ENCODE measurements at regions not wholly inside any gene's neighbourhood (a gene's known extent, or its start where the extent isn't known, plus 50 kb on each side); places are given as distances from the start of the nearest gene placed in this dataset.

DNA sequence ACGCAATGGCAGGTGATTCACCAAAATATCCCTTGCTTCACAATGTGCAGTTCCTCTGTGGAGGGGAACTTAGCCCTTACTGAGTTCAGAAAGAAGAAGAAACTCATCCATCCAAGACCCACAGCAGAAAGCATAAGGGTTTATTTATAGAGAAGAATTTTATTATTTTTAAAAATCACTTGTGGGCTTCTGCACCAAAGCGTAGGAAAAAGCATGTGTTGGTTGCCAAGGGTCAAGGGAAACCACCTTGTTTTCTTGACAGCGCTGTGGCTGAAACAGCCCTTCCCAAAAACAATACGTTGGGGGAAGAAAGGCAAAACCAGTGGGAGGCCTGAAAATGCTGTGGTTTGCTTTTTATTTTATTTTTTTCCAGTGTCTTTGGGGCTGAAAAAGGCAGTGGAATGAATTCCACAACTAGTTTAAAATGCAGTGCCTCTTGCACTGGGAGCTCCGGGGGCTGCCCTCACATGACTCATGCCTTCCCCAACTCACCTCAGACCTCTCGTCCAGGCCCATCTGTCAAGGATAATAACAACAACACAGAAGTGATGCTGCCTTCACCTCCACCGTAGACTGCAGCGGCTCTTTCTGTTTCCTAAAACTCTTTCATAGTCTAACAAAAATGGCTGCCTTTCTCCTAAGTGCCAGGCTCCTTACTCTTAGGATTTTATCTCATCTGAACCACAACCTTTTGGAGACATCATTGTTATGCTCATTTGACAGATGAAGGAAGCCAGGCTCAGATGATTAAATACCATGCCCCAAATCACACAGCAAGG lies 224.2 kb upstream of the JUN start:
- Histone ChIP-seq H3K79me1 (ENCODE audit: low read length) (peaks cover 8% of the 10 kb centered on the region), H3K36me3 (ENCODE audit: control insufficient read depth in 1 of 2, insufficient read depth in 2 of 2, low read length in 2 of 2) (no peaks in the 10 kb centered on the region), H3K4me2 (ENCODE audit: low read length) (no peak overlapping the region), H2BK120ac (ENCODE audit: insufficient read depth, low read length, poor library complexity) (no peak overlapping the region), H3K23ac (ENCODE audit: low read length) (no peak overlapping the region), H3K27ac (ENCODE audit: low read depth, low read length) (peak overlapping the region; percentile 2), H4K91ac (ENCODE audit: low read depth, low read length) (peak overlapping the region; percentile 42), H3K27me3 (ENCODE audit: insufficient read depth, low read length) (no peaks in the 10 kb centered on the region), H3K18ac (ENCODE audit: low read length) (no peak overlapping the region), H3K4me3 (ENCODE audit: low read depth, low read length) (no peak overlapping the region), H3K4me1 (ENCODE audit: control insufficient read depth in 1 of 2, insufficient read depth in 2 of 2, low read length in 2 of 2) (peaks cover 8 to 14% of the 10 kb centered on the region in 2 experiments), H2BK5ac (ENCODE audit: low read depth, low read length, poor library complexity) (peak overlapping the region; percentile 25), H3K9me3 (ENCODE audit: insufficient read depth, low read depth, low read length) (no peaks in the 10 kb centered on the region), H2AFZ (ENCODE audit: insufficient read depth, low read length, poor library complexity) (no peak overlapping the region), H4K12ac (ENCODE audit: low read depth, low read length) (no peak overlapping the region), H3K14ac (ENCODE audit: low read length) (no peak overlapping the region), H3K9ac (ENCODE audit: low read length) (no peak overlapping the region), H3K79me2 (ENCODE audit: control insufficient read depth, insufficient read depth, low read length, poor library complexity) (no peaks in the 10 kb centered on the region), H2BK12ac (ENCODE audit: low read length) (peak overlapping the region; percentile 75), H3K4ac (ENCODE audit: low read depth, low read length) (no peak overlapping the region), H4K8ac (ENCODE audit: low read depth, low read length) (no peak overlapping the region), H2AK5ac (ENCODE audit: low read length) (no peak overlapping the region)
- DNase-seq: no peak
- WGBS (ENCODE audit: extremely low coverage, insufficient coverage, insufficient read length): no CpG with 5 or more reads among the region's 8 CpGs

DNA sequence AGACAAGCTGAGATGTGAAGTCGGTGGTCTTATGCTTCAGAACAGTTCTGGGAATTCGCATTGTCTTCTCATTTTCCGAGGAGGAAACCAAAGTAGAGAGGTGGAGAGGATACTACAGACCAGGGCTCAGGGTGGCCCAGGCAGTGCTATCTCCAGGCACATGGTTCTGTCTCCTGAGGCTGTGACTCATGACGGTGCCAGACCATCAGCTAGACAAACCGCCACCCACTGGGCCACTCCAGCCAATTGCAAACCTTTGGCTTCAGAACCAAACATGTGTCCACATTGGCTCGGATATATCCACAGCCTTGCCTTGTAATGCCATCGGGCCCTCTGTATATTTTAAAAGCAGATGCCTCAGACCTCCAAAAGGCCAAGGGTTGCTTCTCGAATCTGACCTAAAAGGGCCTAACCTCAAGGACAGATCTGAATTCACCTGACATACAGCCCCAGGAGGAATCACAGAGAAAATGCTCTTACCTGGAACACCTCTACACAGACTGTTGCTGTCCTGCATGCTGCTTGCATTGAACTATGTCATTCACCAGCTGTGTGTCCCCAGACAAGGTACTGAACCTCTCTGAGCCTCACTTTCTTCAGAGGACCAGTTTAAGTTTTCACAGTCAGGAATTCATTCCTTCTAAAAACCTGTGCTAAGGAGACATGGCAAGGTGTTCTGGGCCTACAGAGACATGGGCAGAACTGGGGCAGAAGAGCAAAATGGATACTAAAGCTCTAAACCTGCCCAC lies 224.9 kb upstream of the JUN start:
- Histone ChIP-seq H3K14ac (ENCODE audit: low read length) (no peak overlapping the region), H2BK120ac (ENCODE audit: insufficient read depth, low read length, poor library complexity) (peak overlapping the region; percentile 52), H3K4ac (ENCODE audit: low read depth, low read length) (no peak overlapping the region), H3K9ac (ENCODE audit: low read length) (no peak overlapping the region), H2AFZ (ENCODE audit: insufficient read depth, low read length, poor library complexity) (no peak overlapping the region), H3K4me2 (ENCODE audit: low read length) (no peak overlapping the region), H4K8ac (ENCODE audit: low read depth, low read length) (no peak overlapping the region), H2BK5ac (ENCODE audit: low read depth, low read length, poor library complexity) (peak overlapping the region; percentile 5), H3K79me1 (ENCODE audit: low read length) (peaks cover 10% of the 10 kb centered on the region), H3K36me3 (ENCODE audit: control insufficient read depth in 1 of 2, insufficient read depth in 2 of 2, low read length in 2 of 2) (no peaks in the 10 kb centered on the region), H2AK5ac (ENCODE audit: low read length) (no peak overlapping the region), H3K18ac (ENCODE audit: low read length) (no peak overlapping the region), H3K4me1 (ENCODE audit: control insufficient read depth in 1 of 2, insufficient read depth in 2 of 2, low read length in 2 of 2) (peaks cover 13 to 18% of the 10 kb centered on the region in 2 experiments), H3K4me3 (ENCODE audit: low read depth, low read length) (no peak overlapping the region), H2BK12ac (ENCODE audit: low read length) (peak overlapping the region; percentile 10), H3K27me3 (ENCODE audit: insufficient read depth, low read length) (no peaks in the 10 kb centered on the region), H3K79me2 (ENCODE audit: control insufficient read depth, insufficient read depth, low read length, poor library complexity) (no peaks in the 10 kb centered on the region), H4K12ac (ENCODE audit: low read depth, low read length) (no peak overlapping the region), H4K91ac (ENCODE audit: low read depth, low read length) (peak overlapping the region; percentile 41), H3K27ac (ENCODE audit: low read depth, low read length) (peak overlapping the region; percentile 2), H3K9me3 (ENCODE audit: insufficient read depth, low read depth, low read length) (no peaks in the 10 kb centered on the region), H3K23ac (ENCODE audit: low read length) (no peak overlapping the region)
- DNase-seq: no peak
- WGBS (ENCODE audit: extremely low coverage, insufficient coverage, insufficient read length): no CpG with 5 or more reads among the region's 8 CpGs

DNA sequence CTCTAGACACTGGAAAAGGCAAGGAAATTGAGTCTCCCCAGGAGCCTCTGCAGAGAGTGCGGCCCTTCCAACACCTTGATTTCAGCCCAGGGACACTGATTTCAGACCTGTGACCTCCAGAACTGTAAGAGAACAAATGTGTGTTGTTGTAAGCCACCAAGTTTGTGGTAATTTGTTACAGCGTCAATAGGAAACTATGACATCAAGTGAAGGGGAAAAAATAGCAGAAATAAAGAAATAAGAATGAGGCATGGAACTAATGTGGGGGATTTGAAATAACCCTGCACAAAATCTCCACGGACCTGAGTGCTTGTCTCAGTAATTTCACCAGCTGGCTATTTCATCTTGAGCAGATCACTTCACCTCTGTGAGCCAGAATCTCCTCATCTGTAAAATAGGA lies 227.8 kb upstream of the JUN start:
- H4K12ac ChIP-seq (ENCODE audit: low read depth, low read length): no peak overlapping the region

DNA sequence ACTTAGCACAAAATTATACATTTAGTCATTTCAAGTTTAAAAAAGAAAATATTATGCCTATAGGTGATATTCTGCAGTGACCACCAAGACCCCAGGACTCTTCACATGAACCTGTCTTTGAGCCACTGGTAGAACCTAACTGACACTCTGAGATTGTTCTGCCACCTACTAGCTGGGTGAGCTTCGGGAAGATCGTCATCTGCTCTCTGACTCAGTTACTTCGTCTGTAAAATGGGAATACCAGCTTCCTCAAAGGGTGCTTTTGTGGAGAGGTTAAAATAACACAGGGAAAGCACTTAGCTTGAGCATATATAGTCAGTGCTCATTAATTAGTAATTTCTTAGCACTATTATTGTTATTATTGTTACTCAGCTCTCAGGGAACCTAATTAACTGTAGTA lies 228.5 kb upstream of the JUN start:
- Histone ChIP-seq H4K91ac (ENCODE audit: low read depth, low read length) (no peak overlapping the region), H3K23ac (ENCODE audit: low read length) (no peak overlapping the region), H3K4ac (ENCODE audit: low read depth, low read length) (no peak overlapping the region), H3K79me2 (ENCODE audit: control insufficient read depth, insufficient read depth, low read length, poor library complexity) (no peaks in the 10 kb centered on the region), H3K9me3 (ENCODE audit: insufficient read depth, low read depth, low read length) (no peaks in the 10 kb centered on the region), H3K36me3 (ENCODE audit: control insufficient read depth in 1 of 2, insufficient read depth in 2 of 2, low read length in 2 of 2) (no peaks in the 10 kb centered on the region), H3K79me1 (ENCODE audit: low read length) (peaks cover 21% of the 10 kb centered on the region), H2AK5ac (ENCODE audit: low read length) (no peak overlapping the region), H3K4me2 (ENCODE audit: low read length) (no peak overlapping the region), H3K14ac (ENCODE audit: low read length) (no peak overlapping the region), H2BK120ac (ENCODE audit: insufficient read depth, low read length, poor library complexity) (no peak overlapping the region), H4K8ac (ENCODE audit: low read depth, low read length) (no peak overlapping the region), H3K27ac (ENCODE audit: low read depth, low read length) (no peak overlapping the region), H4K12ac (ENCODE audit: low read depth, low read length) (no peak overlapping the region), H2BK5ac (ENCODE audit: low read depth, low read length, poor library complexity) (no peak overlapping the region), H2BK12ac (ENCODE audit: low read length) (peak overlapping the region; percentile 82), H3K4me3 (ENCODE audit: low read depth, low read length) (no peak overlapping the region), H3K18ac (ENCODE audit: low read length) (no peak overlapping the region), H3K4me1 (ENCODE audit: control insufficient read depth in 1 of 2, insufficient read depth in 2 of 2, low read length in 2 of 2) (peaks cover 32 to 43% of the 10 kb centered on the region in 2 experiments), H3K27me3 (ENCODE audit: insufficient read depth, low read length) (no peaks in the 10 kb centered on the region), H3K9ac (ENCODE audit: low read length) (no peak overlapping the region), H2AFZ (ENCODE audit: insufficient read depth, low read length, poor library complexity) (no peak overlapping the region)
- WGBS (ENCODE audit: extremely low coverage, insufficient coverage, insufficient read length): no CpG with 5 or more reads among the region's 3 CpGs
- DNase-seq: no peak

More for the DNA sequence above, 227.8 kb upstream of the JUN start:
- no peak overlapping the region for H3K9ac ChIP-seq (ENCODE audit: low read length)
- H2BK12ac ChIP-seq (ENCODE audit: low read length): no peak overlapping the region
- H2BK5ac ChIP-seq (ENCODE audit: low read depth, low read length, poor library complexity): no peak overlapping the region
- H4K8ac ChIP-seq (ENCODE audit: low read depth, low read length): no peak overlapping the region
- H3K14ac ChIP-seq (ENCODE audit: low read length): peak overlapping the region; percentile 31
- no peaks in the 10 kb centered on the region for H3K27me3 ChIP-seq (ENCODE audit: insufficient read depth, low read length)
- DNase-seq: no peak
- no peak overlapping the region for H2BK120ac ChIP-seq (ENCODE audit: insufficient read depth, low read length, poor library complexity)
- H3K79me2 ChIP-seq (ENCODE audit: control insufficient read depth, insufficient read depth, low read length, poor library complexity): no peaks in the 10 kb centered on the region
- H3K4me2 ChIP-seq (ENCODE audit: low read length): no peak overlapping the region
- no peak overlapping the region for H3K4me3 ChIP-seq (ENCODE audit: low read depth, low read length)
- H2AFZ ChIP-seq (ENCODE audit: insufficient read depth, low read length, poor library complexity): no peak overlapping the region
- H3K18ac ChIP-seq (ENCODE audit: low read length): no peak overlapping the region
- peaks cover 29 to 37% of the 10 kb centered on the region in 2 experiments for H3K4me1 ChIP-seq (ENCODE audit: control insufficient read depth in 1 of 2, insufficient read depth in 2 of 2, low read length in 2 of 2)
- WGBS (ENCODE audit: extremely low coverage, insufficient coverage, insufficient read length): no CpG with 5 or more reads among the region's 3 CpGs
- H3K27ac ChIP-seq (ENCODE audit: low read depth, low read length): no peak overlapping the region
- H3K23ac ChIP-seq (ENCODE audit: low read length): no peak overlapping the region
- peaks cover 19% of the 10 kb centered on the region for H3K79me1 ChIP-seq (ENCODE audit: low read length)
- H3K9me3 ChIP-seq (ENCODE audit: insufficient read depth, low read depth, low read length): no peaks in the 10 kb centered on the region
- no peak overlapping the region for H2AK5ac ChIP-seq (ENCODE audit: low read length)
- H4K91ac ChIP-seq (ENCODE audit: low read depth, low read length): no peak overlapping the region
- H3K36me3 ChIP-seq (ENCODE audit: control insufficient read depth in 1 of 2, insufficient read depth in 2 of 2, low read length in 2 of 2): no peaks in the 10 kb centered on the region
- H3K4ac ChIP-seq (ENCODE audit: low read depth, low read length): no peak overlapping the region

Measured in trophoblast cell (in vitro differentiated cells and primary cell).